GM11168 (cell line): ENCODE measurements at regions not wholly inside any gene's neighbourhood (a gene's known extent, or its start where the extent isn't known, plus 50 kb on each side); places are given as distances from the start of the nearest gene placed in this dataset.
"Not testable (repeated sequence)": the region's sequence is repeated elsewhere in the genome, so short reads cannot be mapped to it uniquely, and the experiment has no call there.

ENCODE experiments used
- in situ Hi-C: fragments of 300-500 bp; cut with MboI; formaldehyde crosslinking; loops from one replicate; pipeline ENCODE4 v1.12.0; 2022; ENCODE audit warnings: low sequenced_read_pairs; ENCODE audit not compliant: unreplicated experiment

DNA sequence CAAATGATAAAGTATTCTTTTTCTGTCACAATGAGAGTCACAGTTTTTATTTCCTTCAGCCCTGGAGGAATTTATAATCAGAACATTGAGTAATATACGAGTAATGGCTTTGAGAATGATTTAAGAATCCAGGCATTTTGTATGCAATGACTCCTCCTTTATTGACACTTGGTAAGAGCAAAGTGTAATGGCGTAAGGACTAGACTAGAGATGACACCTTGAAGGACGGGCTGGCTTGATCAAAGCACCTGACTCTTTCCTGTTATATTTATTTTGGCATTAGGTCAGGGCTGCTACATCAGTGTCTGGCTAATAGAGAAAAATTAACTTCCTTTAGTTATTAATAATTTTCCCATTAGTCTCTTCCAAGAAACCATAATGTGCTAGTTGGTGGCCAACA is 482.4 kb upstream of the GCFC2 start:
- in situ Hi-C loops: loop anchor here (25.0 kb wide), 1 partner anchor 406 kb away; no protein-coding TSS in a partner anchor

DNA sequence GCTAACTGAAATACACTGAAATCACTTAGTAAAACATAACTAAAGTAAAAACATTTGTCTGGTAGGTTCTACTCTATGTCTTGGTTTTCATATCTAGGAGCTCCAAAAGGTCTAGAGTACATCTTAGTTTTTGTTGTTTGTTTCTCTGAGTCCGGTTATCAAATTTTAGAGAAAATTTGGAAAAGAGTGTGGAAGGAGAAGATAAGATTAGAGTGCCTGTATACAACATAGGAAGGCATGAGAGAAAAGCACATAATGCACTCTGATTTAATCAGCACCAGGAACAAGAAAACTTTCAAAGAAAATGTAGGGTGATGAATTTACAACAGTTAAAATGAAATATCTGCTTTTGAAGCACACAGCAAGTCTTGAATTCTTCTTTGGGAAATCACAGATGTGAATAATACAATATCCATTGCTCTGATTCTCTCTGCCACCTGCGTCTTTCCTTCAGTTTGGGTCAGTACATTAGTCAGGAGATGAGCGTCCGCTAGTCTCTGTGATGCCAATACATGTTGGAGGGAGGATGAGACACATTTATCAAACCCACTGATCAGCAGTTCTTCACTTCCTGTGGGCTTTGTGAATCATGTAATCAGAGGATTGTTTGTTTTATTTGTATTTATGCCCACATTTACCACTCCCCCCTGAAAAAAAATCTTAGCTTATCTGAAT is 477.8 kb upstream of the GCFC2 start:
- in situ Hi-C loops: loop anchor here (25.0 kb wide), 1 partner anchor 401 kb away; no protein-coding TSS in a partner anchor

DNA sequence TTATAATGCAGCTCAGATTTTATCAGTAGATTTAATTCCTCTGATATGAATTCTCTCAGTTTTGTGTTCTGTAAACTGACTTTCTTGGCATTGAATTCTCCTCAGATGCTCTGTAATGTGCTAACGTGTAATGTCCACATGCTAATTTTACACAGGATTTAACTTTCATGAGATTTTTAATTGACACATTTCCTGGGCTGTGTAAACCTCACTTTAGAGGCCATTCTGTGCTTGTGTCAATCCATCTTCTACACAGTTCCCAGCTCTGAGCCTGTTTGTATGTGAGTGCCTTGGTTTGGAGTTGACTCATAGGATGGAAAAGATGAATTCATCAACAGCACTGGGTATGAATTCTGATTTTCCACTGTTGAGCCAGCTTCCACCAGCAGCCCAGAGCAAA is 476.7 kb upstream of the GCFC2 start:
- in situ Hi-C loops: loop anchor here (25.0 kb wide), 1 partner anchor 400 kb away; no protein-coding TSS in a partner anchor

DNA sequence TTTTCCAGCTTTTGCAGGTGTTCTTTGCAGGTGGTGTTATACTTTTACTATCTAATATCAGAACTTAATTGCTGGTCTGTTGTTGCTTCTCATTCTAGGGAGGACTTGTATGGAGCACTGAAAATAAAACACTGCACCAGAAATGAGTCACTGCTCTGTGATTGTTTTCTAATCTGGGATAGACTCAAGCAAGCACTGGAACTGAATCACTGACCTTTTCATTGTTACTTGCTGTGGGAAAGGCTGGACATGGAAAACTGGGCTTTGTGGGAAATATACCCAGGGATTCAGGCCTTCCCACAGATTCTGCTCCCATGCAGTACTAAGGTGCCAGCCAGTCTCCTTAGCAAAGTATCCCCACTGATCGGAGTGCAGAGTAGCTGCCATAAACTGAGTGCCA is 470.0 kb upstream of the GCFC2 start:
- in situ Hi-C loops: loop anchor here (25.0 kb wide), 1 partner anchor 393 kb away; no protein-coding TSS in a partner anchor

DNA sequence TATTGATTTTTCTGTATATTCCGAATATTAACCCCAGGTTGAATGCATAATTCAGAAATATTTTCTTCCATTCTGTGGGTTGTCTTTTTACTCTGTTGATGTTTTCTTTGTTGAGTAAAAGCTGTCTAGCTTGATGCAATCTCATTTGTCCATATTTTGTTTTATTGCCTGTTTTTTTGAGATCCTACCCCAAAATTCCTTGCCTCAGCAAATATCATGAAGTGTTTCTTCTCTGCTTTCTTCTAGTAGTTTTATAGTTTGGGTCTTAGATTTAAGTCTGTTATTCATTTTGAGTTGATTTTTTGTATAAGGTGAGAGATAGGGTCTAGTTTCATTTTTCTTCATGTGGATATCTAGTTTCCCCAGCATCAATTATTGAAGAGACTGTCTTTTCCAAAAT is 467.9 kb upstream of the GCFC2 start:
- in situ Hi-C loops: loop anchor here (25.0 kb wide), 1 partner anchor 391 kb away; no protein-coding TSS in a partner anchor

DNA sequence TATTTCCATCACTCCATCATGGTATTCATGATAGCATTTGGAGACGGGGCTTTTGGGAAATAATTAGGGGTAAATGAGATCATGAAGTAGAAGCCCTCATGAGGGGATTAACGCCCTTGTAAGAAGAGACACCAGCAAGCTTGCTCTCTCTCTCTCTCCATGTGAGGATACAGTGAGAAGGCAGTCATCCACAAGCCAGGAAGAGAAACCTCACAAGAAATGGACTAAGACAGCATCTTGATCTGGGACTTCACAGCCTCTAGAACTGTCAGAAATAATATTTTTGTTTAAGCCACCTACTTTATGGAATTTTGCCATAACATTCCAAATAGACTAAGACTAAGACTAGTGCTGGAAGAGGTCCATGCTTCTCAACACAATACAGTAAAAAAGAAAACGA is 464.6 kb upstream of the GCFC2 start:
- in situ Hi-C loops: loop anchor here (25.0 kb wide), 1 partner anchor 388 kb away; no protein-coding TSS in a partner anchor

- in situ Hi-C loops: no loop called here
These were observed 463.8 kb upstream of the GCFC2 start for GRCh38 chr2:76174505-76174904.

- in situ Hi-C loops: not testable (repeated sequence)
These were observed 462.5 kb upstream of the GCFC2 start for GRCh38 chr2:76173206-76173605.

DNA sequence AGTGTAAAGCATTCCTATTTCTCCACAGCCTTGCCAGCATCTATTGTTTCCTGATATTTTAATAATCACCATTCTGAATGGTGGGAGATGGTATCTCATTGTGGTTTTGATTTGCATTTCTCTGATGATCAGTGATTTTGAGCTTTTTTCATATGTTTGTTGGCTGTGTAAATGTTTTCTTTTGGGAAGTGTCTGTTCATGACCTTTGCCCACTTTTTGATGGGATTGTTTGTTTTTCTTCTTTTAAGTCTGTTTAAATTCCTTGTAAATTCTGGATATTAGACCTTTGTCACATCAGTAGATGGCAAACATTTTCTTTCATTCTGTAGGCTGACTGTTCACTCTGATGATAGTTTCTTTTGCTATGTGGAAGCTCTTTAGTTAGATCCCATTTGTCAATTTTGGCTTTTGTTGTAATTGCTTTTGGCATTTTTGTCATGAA is 461.5 kb upstream of the GCFC2 start:
- in situ Hi-C loops: not testable (repeated sequence)

- in situ Hi-C loops: no loop called here
These were observed 460.1 kb upstream of the GCFC2 start for GRCh38 chr2:76170856-76171255.

GRCh38 chr2:76170009-76170384 is 459.3 kb upstream of the GCFC2 start:
- in situ Hi-C loops: no loop called here

DNA sequence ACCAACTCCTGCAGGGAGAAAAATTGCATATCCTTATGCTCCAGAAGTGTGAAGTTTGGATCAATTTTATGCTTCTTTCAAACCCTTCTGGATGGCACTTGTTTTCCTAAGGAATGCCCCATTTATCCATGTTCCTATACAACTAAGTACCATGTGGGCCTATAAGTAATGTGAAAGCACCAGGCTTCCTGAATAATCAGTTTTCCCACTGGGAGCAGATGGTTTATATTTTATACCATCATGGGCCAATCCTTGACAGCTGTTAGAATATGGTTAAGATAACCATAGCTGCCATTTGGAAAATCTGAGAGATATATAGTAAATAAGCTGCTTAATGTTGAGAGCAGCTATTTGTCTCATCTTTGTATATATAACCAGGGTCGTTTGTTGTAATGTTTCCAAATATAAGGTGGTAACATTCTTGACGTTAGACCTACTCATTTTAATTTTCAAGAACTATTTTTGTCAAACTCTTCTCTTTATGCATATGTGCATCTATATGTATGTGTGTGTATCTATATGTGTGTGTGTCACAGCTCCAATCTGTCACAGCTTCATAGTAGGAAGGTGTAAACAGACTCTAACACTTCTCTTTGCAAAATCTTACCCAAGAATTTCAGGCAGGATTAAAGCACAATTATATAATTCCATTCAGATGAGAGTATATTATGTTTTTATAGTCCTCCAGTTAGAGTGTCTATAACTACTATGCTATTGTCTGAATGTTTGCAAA is 458.7 kb upstream of the GCFC2 start:
- in situ Hi-C loops: no loop called here

- in situ Hi-C loops: no loop called here
These were observed 453.1 kb upstream of the GCFC2 start for GRCh38 chr2:76163860-76164259.

DNA sequence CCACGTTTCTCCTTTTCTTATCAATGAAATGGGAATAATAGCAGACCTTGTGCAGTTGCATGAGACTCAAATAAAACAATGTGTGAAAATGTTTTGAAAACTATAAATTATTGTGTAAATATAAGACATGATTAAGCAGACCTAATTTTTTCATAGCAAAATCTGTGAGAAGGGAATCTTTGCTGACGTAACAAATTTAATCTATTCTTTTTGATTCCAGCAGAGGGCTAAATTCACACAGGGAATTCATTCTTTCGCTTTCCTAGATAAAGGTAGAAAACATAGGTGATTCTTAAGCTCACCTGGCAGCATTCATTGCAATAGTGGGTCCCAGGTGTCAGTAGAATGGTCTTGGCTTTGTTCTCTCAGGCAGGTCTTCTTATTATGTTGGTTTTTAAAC is 450.0 kb upstream of the GCFC2 start:
- in situ Hi-C loops: no loop called here

DNA sequence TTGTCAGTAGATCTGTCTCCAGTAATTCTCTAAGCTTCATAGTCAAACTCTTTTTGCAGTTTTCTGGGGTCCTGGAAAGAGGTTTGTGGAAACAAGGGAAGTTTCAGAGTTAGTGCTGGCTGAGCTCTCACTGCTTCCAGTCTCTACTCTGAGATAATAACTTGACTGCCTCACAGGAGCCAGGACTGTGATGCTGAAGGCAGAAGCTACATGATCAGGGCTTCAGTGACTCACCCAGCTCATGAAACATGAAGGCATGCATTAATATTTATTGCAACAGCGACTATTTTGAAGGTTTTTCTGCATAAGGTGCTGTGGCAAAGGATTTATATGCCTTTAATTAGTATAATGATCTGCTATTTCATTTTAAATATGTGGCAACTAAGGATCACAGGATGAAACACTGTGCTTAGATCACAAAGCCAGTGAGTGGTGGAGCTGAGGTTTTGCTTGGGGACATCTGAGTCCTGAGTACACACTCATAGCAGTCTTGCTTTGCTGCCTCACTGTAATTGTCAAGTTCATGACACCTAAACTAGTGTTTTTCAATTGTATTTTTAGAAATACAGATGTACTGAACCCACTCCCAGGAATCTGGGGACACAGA is 448.4 kb upstream of the GCFC2 start:
- in situ Hi-C loops: no loop called here

DNA sequence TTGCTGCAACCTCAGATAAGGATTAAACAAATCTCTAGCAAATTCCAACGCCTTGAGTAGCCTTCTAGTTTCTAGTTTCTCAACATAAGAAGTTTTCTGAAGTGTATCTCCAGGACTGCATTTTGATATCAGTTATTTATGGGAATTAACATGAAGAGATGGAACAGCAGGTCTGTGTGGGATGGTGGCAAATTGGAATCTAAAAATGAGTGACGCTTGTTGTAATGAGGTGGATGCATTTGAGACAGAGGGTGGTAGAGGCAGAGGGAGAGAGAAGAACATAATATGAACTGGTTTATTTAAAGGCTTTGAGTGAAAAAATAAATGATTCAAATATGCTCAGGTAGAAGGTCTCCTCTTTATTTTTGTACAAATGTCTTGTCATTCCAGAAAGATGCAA is 446.8 kb upstream of the GCFC2 start:
- in situ Hi-C loops: no loop called here

DNA sequence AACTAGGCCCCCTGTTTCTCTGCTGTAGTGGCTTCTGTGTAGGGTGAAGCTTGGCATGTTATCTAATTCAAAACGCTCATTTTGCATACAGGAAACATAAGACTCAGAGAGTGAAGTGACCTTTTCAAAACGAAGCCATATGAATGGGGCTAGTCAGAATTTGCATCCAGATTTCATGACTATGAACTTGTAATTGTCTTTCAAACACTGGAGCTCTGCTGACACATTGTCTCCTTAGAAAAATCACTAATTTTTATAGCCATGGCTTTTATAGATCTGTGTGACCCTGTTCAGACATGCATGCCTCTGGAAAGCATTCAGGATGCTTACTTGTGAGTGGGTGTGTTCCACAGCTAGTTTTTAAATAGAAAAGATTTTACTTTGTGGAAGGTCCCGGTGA is 444.3 kb upstream of the GCFC2 start:
- in situ Hi-C loops: no loop called here

DNA sequence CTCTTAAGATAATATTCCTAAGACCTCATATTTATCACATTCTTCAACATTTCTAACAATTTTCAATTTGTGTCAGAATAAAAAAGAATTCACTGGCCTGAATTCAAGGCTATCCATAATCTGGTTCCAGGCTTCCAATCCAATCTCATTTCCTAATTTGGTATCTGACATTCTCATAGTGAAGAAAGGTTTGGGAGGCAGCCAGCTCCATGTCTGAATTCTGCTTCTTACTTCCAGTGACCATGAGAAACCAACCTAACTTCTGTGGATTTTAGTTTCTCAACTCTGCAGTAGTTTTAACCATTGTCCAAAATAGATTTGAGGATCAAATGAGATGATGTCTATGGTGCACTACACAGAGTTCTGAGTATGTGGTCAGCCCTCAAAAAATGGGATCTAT is 439.1 kb upstream of the GCFC2 start:
- in situ Hi-C loops: no loop called here

DNA sequence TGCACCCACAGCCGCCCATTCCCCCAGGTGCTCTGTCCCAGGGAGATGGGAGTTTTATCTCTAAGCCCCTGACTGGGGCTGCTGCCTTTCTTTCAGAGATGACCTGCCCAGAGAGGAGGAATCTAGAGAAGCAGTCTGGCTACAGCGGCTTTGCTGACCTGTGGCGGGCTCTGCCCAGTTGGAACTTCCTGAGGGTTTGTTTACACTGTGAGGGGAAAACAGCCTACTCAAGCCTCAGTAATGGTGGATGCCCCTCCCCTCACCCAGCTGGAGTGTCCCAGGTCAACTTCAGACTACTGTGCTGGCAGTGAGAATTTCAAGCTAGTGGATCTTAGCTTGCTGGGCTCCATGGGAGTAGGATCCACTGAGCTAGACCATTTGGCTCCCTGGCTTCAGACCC is 428.6 kb upstream of the GCFC2 start:
- in situ Hi-C loops: not testable (repeated sequence)

GRCh38 chr2:76128622-76129021 is 417.9 kb upstream of the GCFC2 start:
- in situ Hi-C loops: no loop called here

DNA sequence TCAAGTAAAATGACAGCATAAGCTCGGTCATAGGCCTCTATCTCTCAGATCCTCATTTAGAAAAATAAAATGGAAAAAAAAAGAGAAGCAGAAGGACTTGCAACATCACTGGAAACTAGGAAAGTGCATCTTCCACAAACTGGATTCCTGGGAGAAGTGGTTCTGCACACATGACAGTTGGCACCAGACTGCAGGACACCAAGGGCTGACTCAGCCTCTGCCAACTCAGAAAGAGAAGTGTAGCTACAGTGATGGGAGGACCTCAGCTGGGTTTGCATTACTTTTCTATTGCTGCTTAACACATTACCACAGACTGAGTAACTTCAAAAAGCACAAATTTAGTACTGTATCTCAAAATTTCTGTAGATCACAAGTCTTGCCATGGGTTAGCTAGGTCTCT is 409.5 kb upstream of the GCFC2 start:
- in situ Hi-C loops: no loop called here
